ENCODE measurements at regions not wholly inside any gene's neighbourhood (a gene's known extent, or its start where the extent isn't known, plus 50 kb on each side); places are given as distances from the start of the nearest gene placed in this dataset.

- TF ChIP-seq CTCF (IDR thresholded peaks at IDR 0.05) (no peak), POLR2AphosphoS5 (IDR thresholded peaks at IDR 0.05) (no peak), POLR2A (IDR thresholded peaks at IDR 0.05) (no peak)
Measured at GRCh38 chr3:80496452-80496851, 728.7 kb upstream of the ROBO1 start.

Measured in prostate gland (tissue), 2 donors.